ENCODE measurements at regions not wholly inside any gene's neighbourhood (a gene's known extent, or its start where the extent isn't known, plus 50 kb on each side); places are given as distances from the start of the nearest gene placed in this dataset.

- no peak for DNase-seq
Observed at GRCh38 chr12:59929110-59929509, 333.3 kb downstream of the SLC16A7 start.

GRCh38 chr12:59934486-59934885 lies 338.7 kb downstream of the SLC16A7 start:
- no peak for DNase-seq

- no peak for DNase-seq
Observed at GRCh38 chr12:59936534-59936933, 340.7 kb downstream of the SLC16A7 start.

- DNase-seq: no peak
Observed at GRCh38 chr12:59937148-59937547, 341.3 kb downstream of the SLC16A7 start.

- no peak for DNase-seq
Observed at GRCh38 chr12:59938190-59938962, 342.5 kb downstream of the SLC16A7 start.

GRCh38 chr12:59940631-59941342 lies 345.0 kb downstream of the SLC16A7 start:
- no peak for DNase-seq

- no peak for DNase-seq
Observed at GRCh38 chr12:59941461-59941860, 345.6 kb downstream of the SLC16A7 start.

GRCh38 chr12:59944177-59944576 lies 348.3 kb downstream of the SLC16A7 start:
- DNase-seq: no peak

GRCh38 chr12:59946635-59947034 lies 350.8 kb downstream of the SLC16A7 start:
- DNase-seq: no peak

- no peak for DNase-seq
Observed at GRCh38 chr12:59963546-59963945, 367.7 kb downstream of the SLC16A7 start.

GRCh38 chr12:59972905-59973304 lies 377.1 kb downstream of the SLC16A7 start:
- no peak for DNase-seq

- no peak for DNase-seq
Observed at GRCh38 chr12:59973515-59973914, 377.7 kb downstream of the SLC16A7 start.

GRCh38 chr12:59977779-59978178 lies 381.9 kb downstream of the SLC16A7 start:
- DNase-seq: no peak

GRCh38 chr12:59980476-59980875 lies 384.6 kb downstream of the SLC16A7 start:
- DNase-seq: no peak

GRCh38 chr12:59999291-59999690 lies 403.5 kb downstream of the SLC16A7 start:
- DNase-seq: no peak

- no peak for DNase-seq
Observed at GRCh38 chr12:60010486-60010885, 414.7 kb downstream of the SLC16A7 start.

- no peak for DNase-seq
Observed at GRCh38 chr12:60012659-60013058, 416.8 kb downstream of the SLC16A7 start.

GRCh38 chr12:60014436-60014835 lies 418.6 kb downstream of the SLC16A7 start:
- DNase-seq: no peak

GRCh38 chr12:60020068-60020467 lies 424.2 kb downstream of the SLC16A7 start:
- DNase-seq: no peak

- DNase-seq: no peak
Observed at GRCh38 chr12:60021235-60021634, 425.4 kb downstream of the SLC16A7 start.

- no peak for DNase-seq
Observed at GRCh38 chr12:60027266-60027665, 431.4 kb downstream of the SLC16A7 start.

- no peak for DNase-seq
Observed at GRCh38 chr12:60034147-60034546, 438.3 kb downstream of the SLC16A7 start.

- no peak for DNase-seq
Observed at GRCh38 chr12:60035835-60036234, 440.0 kb downstream of the SLC16A7 start.

- no peak for DNase-seq
Observed at GRCh38 chr12:60042835-60043234, 447.0 kb downstream of the SLC16A7 start.

- no peak for DNase-seq
Observed at GRCh38 chr12:60043236-60043635, 447.4 kb downstream of the SLC16A7 start.
